Liver (tissue), 8 donors: ENCODE measurements at regions not wholly inside any gene's neighbourhood (a gene's known extent, or its start where the extent isn't known, plus 50 kb on each side); places are given as distances from the start of the nearest gene placed in this dataset.

Experiments used
- DNase-seq: peaks from one replicate; pipeline ENCODE4 v3.0.0-alpha.2; 2017; ENCODE audit warnings: low spot score
- H3K27ac ChIP-seq, 2 donors: one replicate each; pipeline ENCODE4 v1.7.0; 2013; ENCODE audit warnings: inconsistent platforms in 2 of 2, low read length in 2 of 2, control low read depth in 1 of 2, low read depth in 1 of 2, mild to moderate bottlenecking in 1 of 2
- H3K27me3 ChIP-seq, 4 donors: one replicate each; pipeline versions ENCODE4 v1.6.1 to v1.7.0; 2013; ENCODE audit warnings: low read length in 3 of 4, inconsistent platforms in 1 of 4, mild to moderate bottlenecking in 1 of 4, moderate library complexity in 1 of 4; ENCODE audit not compliant: control insufficient read depth in 4 of 4, insufficient read depth in 4 of 4
- H3K36me3 ChIP-seq, 4 donors: one replicate each; pipeline versions ENCODE4 v1.6.1 to v1.7.0; 2013; ENCODE audit warnings: low read length in 3 of 4, mild to moderate bottlenecking in 3 of 4, low read depth in 1 of 4, moderate library complexity in 1 of 4; ENCODE audit not compliant: control insufficient read depth in 4 of 4, insufficient read depth in 3 of 4
- H3K4me1 ChIP-seq, 4 donors: one replicate each; pipeline versions ENCODE4 v1.6.1 to v1.7.0; 2013; ENCODE audit warnings: low read length in 3 of 4, mild to moderate bottlenecking in 3 of 4, moderate library complexity in 1 of 4; ENCODE audit not compliant: control insufficient read depth in 4 of 4, insufficient read depth in 4 of 4
- H3K4me3 ChIP-seq, 3 donors: one replicate each; pipeline versions ENCODE4 v1.6.1 to v1.7.0; 2013; ENCODE audit warnings: low read length in 3 of 3, control low read depth in 1 of 3, low read depth in 1 of 3, mild to moderate bottlenecking in 1 of 3
- H3K9ac ChIP-seq, 2 donors: one replicate each; pipeline ENCODE4 v1.7.0; 2013; ENCODE audit warnings: low read length in 2 of 2, mild to moderate bottlenecking in 2 of 2, moderate library complexity in 2 of 2, control low read depth in 1 of 2, low read depth in 1 of 2
- H3K9me3 ChIP-seq, 4 donors: one replicate each; pipeline versions ENCODE4 v1.6.1 to v1.7.0; 2013; ENCODE audit warnings: low read length in 3 of 4; ENCODE audit not compliant: control insufficient read depth in 4 of 4
- ATF3 ChIP-seq: IDR thresholded peaks from 2 replicates; pipeline ENCODE4 v1.6.1; 2016; ENCODE audit warnings: antibody characterized with exemption
- CTCF ChIP-seq: fragments of 150-350 bp; IDR thresholded peaks from 2 replicates; pipeline ENCODE4 v1.5.1; 2017; ENCODE audit warnings: improper control_type of control experiment, low read depth, low read length; ENCODE audit not compliant: missing input control
- EGR1 ChIP-seq, 2 donors: IDR thresholded peaks; 2 replicates each; pipeline ENCODE4 v1.6.1; 2016 to 2018; ENCODE audit warnings: antibody characterized with exemption in 2 of 2, low read depth in 2 of 2
- FOXA1 ChIP-seq: IDR thresholded peaks from 2 replicates; pipeline ENCODE4 v1.6.1; 2016; ENCODE audit warnings: antibody characterized with exemption
- FOXA2 ChIP-seq: IDR thresholded peaks from 2 replicates; pipeline ENCODE4 v1.6.1; 2016; ENCODE audit warnings: antibody characterized with exemption
- GABPA ChIP-seq, 2 donors: IDR thresholded peaks in 1 of 2; conservative IDR thresholded peaks in 1 of 2; 2 replicates each; pipeline ENCODE4 v1.6.1; 2016; ENCODE audit warnings: antibody characterized with exemption in 2 of 2, mild to moderate bottlenecking in 1 of 2, moderate library complexity in 1 of 2
- HNF4A ChIP-seq, 2 donors: conservative IDR thresholded peaks; 2 replicates each; pipeline ENCODE4 v1.6.1; 2016; ENCODE audit warnings: antibody characterized with exemption in 2 of 2, mild to moderate bottlenecking in 2 of 2
- HNF4G ChIP-seq: IDR thresholded peaks from 2 replicates; pipeline ENCODE4 v1.6.1; 2016; ENCODE audit warnings: antibody characterized with exemption
- JUND ChIP-seq, 2 donors: IDR thresholded peaks; 2 replicates each; pipeline ENCODE4 v1.6.1; 2016; ENCODE audit warnings: antibody characterized with exemption in 2 of 2
- MAX ChIP-seq: IDR thresholded peaks from 2 replicates; pipeline ENCODE4 v1.6.1; 2016; ENCODE audit warnings: antibody characterized with exemption
- NR2F2 ChIP-seq: IDR thresholded peaks from 2 replicates; pipeline ENCODE4 v1.6.1; 2016; ENCODE audit warnings: antibody characterized with exemption
- RAD21 ChIP-seq, 2 donors: IDR thresholded peaks; 2 replicates each; pipeline ENCODE4 v1.6.1; 2016; ENCODE audit warnings: antibody characterized with exemption in 2 of 2, mild to moderate bottlenecking in 2 of 2
- REST ChIP-seq: IDR thresholded peaks from 2 replicates; pipeline ENCODE4 v1.6.1; 2016; ENCODE audit warnings: antibody characterized with exemption, mild to moderate bottlenecking
- RXRA ChIP-seq, 2 donors: IDR thresholded peaks; 2 replicates each; pipeline ENCODE4 v1.6.1; 2017 to 2018; ENCODE audit warnings: antibody characterized with exemption in 2 of 2, mild to moderate bottlenecking in 1 of 2
- SP1 ChIP-seq: IDR thresholded peaks from 2 replicates; pipeline ENCODE4 v1.6.1; 2018; ENCODE audit warnings: antibody characterized with exemption, mild to moderate bottlenecking
- TAF1 ChIP-seq: conservative IDR thresholded peaks from 2 replicates; pipeline ENCODE4 v1.6.1; 2016; ENCODE audit warnings: antibody characterized with exemption, mild to moderate bottlenecking
- YY1 ChIP-seq: IDR thresholded peaks from 2 replicates; pipeline ENCODE4 v1.6.1; 2016; ENCODE audit warnings: antibody characterized with exemption, mild to moderate bottlenecking
- ZBTB33 ChIP-seq: IDR thresholded peaks from 2 replicates; pipeline ENCODE4 v1.6.1; 2016; ENCODE audit warnings: antibody characterized with exemption
- WGBS: extraction: QIAGEN DNeasy Blood & Tissue Kit; methylation state at CpG from one replicate; pipeline ENCODE4 v1.1.7; 2013; 5-methylcytosine and 5-hydroxymethylcytosine counted together
- donor health status: healthy.
- donor health status: healthy.
- donor health status: healthy.
- donor health status: healthy.
- donor health status: healthy.

- Histone ChIP-seq H3K27ac (no peak overlapping the region), H3K9ac (no peak overlapping the region), H3K36me3 (no peaks in the 10 kb centered on the region), H3K4me3 (no peak overlapping the region), H3K4me1 (no peaks in the 10 kb centered on the region), H3K27me3 (no peaks in the 10 kb centered on the region), H3K9me3 (no peaks in the 10 kb centered on the region)
- DNase-seq, result no peak
- 80% methylated on average over 2 of the region's 2 CpGs for WGBS
- TF ChIP-seq FOXA1 (no peak), ZBTB33 (no peak), REST (no peak), EGR1 (IDR thresholded peaks at IDR 0.05; ENCODE audit: low read depth in 2 of 2) (no peak), HNF4G (no peak), ATF3 (no peak), JUND (IDR thresholded peaks at IDR 0.05) (no peak), NR2F2 (no peak), RXRA (IDR thresholded peaks at IDR 0.05) (no peak), GABPA (IDR thresholded peaks at IDR 0.05 in 1 of 2, conservative IDR thresholded peaks at IDR 0.05 in 1 of 2) (no peak), HNF4A (conservative IDR thresholded peaks at IDR 0.05) (no peak)
These were observed 556.9 kb upstream of the SETBP1 start for GRCh38 chr18:44123743-44124142.

- Histone ChIP-seq H3K27ac (no peak overlapping the region), H3K36me3 (no peaks in the 10 kb centered on the region), H3K9me3 (no peaks in the 10 kb centered on the region), H3K4me3 (no peak overlapping the region), H3K4me1 (no peaks in the 10 kb centered on the region), H3K9ac (no peak overlapping the region), H3K27me3 (no peaks in the 10 kb centered on the region)
- 89% methylated on average over 3 of the region's 3 CpGs for WGBS
- DNase-seq, result no peak
- TF ChIP-seq FOXA2, result no peak
- TF ChIP-seq ZBTB33, result no peak
- no peak for TF ChIP-seq HNF4G
- no peak for TF ChIP-seq RXRA (IDR thresholded peaks at IDR 0.05)
- TF ChIP-seq TAF1, result no peak
- TF ChIP-seq NR2F2, result no peak
- TF ChIP-seq HNF4A (conservative IDR thresholded peaks at IDR 0.05), result no peak
- TF ChIP-seq JUND (IDR thresholded peaks at IDR 0.05), result no peak
- no peak for TF ChIP-seq FOXA1
- no peak for TF ChIP-seq RAD21 (IDR thresholded peaks at IDR 0.05)
- TF ChIP-seq YY1, result no peak
- TF ChIP-seq SP1, result no peak
- TF ChIP-seq MAX, result no peak
- no peak for TF ChIP-seq GABPA (IDR thresholded peaks at IDR 0.05 in 1 of 2, conservative IDR thresholded peaks at IDR 0.05 in 1 of 2)
- TF ChIP-seq CTCF, result no peak
- no peak for TF ChIP-seq EGR1 (IDR thresholded peaks at IDR 0.05; ENCODE audit: low read depth in 2 of 2)
These were observed 555.2 kb upstream of the SETBP1 start for GRCh38 chr18:44125446-44125845.
